ENCODE measurements at regions not wholly inside any gene's neighbourhood (a gene's known extent, or its start where the extent isn't known, plus 50 kb on each side); places are given as distances from the start of the nearest gene placed in this dataset.
"Not testable (repeated sequence)": the region's sequence is repeated elsewhere in the genome, so short reads cannot be mapped to it uniquely, and the experiment has no call there.

DNA sequence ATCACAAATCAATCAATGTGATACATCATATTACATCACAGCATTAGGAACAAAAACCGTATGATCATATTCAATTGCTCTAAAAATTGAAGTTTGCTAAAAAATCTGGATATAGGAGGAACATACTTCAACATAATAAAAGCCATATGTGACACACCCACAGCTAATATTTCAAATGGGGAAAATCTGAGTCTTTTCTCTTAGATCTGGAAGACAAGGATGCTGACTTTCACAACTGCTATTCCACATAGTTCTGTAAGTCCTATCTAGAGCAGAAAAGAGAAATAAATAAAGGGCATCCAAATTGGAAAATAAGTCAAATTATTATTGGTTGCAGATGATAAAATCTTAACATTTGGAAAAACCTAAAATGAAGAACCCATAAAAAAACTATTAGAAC lies 256.8 kb upstream of the SGO1 start:
- 63 to 89% (median 81%) methylated on average over 1 of the region's 1 CpG for WGBS, 3 donors
- DNase-seq, result no peak
- Histone ChIP-seq H3K36me3 (no peaks in the 10 kb centered on the region), H3K4me1 (ENCODE audit: insufficient read depth) (no peaks in the 10 kb centered on the region), H3K9me3 (no peaks in the 10 kb centered on the region), H3K27me3 (no peaks in the 10 kb centered on the region), H3K4me3 (no peak overlapping the region), H3K27ac (no peak overlapping the region)
- intact Hi-C loops (cut with DNase I), result no loop called here
- TF ChIP-seq, protein P1, sequence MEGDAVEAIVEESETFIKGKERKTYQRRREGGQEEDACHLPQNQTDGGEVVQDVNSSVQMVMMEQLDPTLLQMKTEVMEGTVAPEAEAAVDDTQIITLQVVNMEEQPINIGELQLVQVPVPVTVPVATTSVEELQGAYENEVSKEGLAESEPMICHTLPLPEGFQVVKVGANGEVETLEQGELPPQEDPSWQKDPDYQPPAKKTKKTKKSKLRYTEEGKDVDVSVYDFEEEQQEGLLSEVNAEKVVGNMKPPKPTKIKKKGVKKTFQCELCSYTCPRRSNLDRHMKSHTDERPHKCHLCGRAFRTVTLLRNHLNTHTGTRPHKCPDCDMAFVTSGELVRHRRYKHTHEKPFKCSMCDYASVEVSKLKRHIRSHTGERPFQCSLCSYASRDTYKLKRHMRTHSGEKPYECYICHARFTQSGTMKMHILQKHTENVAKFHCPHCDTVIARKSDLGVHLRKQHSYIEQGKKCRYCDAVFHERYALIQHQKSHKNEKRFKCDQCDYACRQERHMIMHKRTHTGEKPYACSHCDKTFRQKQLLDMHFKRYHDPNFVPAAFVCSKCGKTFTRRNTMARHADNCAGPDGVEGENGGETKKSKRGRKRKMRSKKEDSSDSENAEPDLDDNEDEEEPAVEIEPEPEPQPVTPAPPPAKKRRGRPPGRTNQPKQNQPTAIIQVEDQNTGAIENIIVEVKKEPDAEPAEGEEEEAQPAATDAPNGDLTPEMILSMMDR (IDR thresholded peaks at IDR 0.05), result no peak
- TF ChIP-seq EP300 (IDR thresholded peaks at IDR 0.05) (no peak), POLR2A (IDR thresholded peaks at IDR 0.05) (no peak)

DNA sequence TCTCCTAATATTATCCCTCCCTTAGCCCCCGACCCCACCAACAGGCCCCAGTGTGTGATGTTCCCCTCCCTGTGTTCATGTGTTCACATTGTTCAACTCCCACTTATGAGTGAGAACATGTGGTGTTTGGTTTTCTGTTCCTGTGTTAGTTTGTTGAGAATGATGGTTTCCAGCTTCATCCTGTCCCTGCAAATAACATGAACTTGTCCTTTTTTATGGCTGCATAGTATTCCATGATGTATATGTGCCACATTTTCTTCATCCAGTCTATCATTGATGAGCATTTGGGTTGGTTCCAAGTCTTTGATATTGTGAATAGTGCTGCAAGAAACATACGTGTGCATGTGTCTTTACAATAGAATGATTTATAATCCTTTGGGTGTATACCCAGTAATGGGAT lies 241.3 kb upstream of the SGO1 start:
- H3K4me3 ChIP-seq; DNase-seq; H3K9me3 ChIP-seq; H3K27me3 ChIP-seq; H3K36me3 ChIP-seq; intact Hi-C loops (cut with DNase I); H3K4me1 ChIP-seq (ENCODE audit: insufficient read depth); H3K27ac ChIP-seq: not testable (repeated sequence)
- WGBS, 3 donors, result 67 to 73% (median 72%) methylated on average over 2 of the region's 2 CpGs

DNA sequence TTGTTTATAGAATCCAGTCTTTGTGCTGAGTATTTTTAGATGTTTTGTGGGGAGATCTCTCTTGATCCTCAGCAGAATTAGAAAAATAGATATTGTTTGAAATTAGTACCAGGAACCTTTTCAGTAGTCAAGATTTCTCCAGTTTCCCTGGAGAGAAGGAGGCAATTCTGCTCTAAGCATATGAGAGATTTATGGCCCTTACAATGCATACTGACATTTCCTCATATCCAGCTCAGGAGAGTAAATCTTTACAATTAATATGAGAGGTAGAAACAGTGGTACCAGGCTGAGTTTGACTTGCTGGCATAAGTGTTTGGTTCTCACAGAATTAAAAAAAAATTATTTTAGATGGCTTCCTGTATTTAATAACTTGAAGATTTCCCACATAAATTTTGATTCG lies 239.1 kb upstream of the SGO1 start:
- Histone ChIP-seq H3K27ac (no peak overlapping the region), H3K9me3 (no peaks in the 10 kb centered on the region), H3K4me3 (no peak overlapping the region), H3K36me3 (no peaks in the 10 kb centered on the region), H3K27me3 (no peaks in the 10 kb centered on the region), H3K4me1 (ENCODE audit: insufficient read depth) (no peaks in the 10 kb centered on the region)
- no peak for DNase-seq
- intact Hi-C loops (cut with DNase I), result no loop called here
- TF ChIP-seq, protein P1 (IDR thresholded peaks at IDR 0.05), result no peak
- TF ChIP-seq POLR2A (IDR thresholded peaks at IDR 0.05) (no peak), EP300 (IDR thresholded peaks at IDR 0.05) (no peak)
- WGBS, 3 donors, result 89 to 95% (median 91%) methylated on average over 1 of the region's 1 CpG

DNA sequence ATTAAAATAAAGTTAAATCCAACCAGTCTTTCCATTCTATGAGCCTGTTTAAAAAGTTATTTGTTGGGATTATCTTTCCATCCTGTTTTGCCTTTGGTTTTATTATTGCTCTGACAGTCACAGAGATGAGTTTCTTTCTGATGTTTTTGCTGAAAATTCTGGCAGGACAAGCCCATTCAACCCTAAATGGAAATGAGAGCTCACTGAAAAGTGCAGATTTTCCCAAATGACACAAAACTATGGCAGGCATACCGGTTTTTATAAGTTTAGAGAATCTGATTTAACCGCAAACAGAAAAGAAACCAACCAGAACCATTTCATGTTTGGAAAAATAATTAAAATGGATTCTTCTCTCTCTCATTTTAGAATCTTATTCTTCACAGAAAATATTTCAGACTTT lies 238.1 kb upstream of the SGO1 start:
- no peaks in the 10 kb centered on the region for H3K4me1 ChIP-seq (ENCODE audit: insufficient read depth)
- intact Hi-C loops (cut with DNase I), result no loop called here
- no peak overlapping the region for H3K27ac ChIP-seq
- TF ChIP-seq, protein P1 (IDR thresholded peaks at IDR 0.05), result no peak
- TF ChIP-seq POLR2A (IDR thresholded peaks at IDR 0.05) (no peak), EP300 (IDR thresholded peaks at IDR 0.05) (no peak)
- no peak for DNase-seq
- no peaks in the 10 kb centered on the region for H3K9me3 ChIP-seq
- H3K36me3 ChIP-seq, result no peaks in the 10 kb centered on the region
- no peaks in the 10 kb centered on the region for H3K27me3 ChIP-seq
- no peak overlapping the region for H3K4me3 ChIP-seq
- 77 to 83% (median 78%) methylated on average over 2 of the region's 2 CpGs for WGBS, 3 donors

DNA sequence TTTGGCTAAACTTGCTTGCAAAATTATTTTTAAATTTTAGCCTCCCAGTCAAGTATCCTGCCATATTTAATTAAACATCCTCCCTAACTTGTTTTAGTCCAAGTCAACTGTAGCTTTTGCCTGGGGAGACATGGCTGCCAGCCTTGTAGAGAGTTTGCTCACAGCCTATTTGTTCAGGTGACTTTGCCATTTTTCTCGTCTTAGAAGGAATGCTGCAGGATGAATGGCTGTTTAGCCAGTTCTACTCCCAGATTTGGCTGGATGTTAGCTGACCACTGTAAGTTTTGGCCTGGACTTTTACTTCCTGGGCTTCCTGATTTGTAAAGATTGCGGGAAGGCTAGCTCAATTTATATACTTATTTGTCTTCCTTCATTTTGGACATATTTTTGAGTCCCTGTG lies 236.4 kb upstream of the SGO1 start:
- TF ChIP-seq, protein P1 (IDR thresholded peaks at IDR 0.05), result no peak
- no peak for TF ChIP-seq POLR2A (IDR thresholded peaks at IDR 0.05)
- TF ChIP-seq EP300 (IDR thresholded peaks at IDR 0.05), result no peak
- Histone ChIP-seq H3K36me3 (no peaks in the 10 kb centered on the region), H3K4me3 (no peak overlapping the region), H3K4me1 (ENCODE audit: insufficient read depth) (no peaks in the 10 kb centered on the region), H3K27me3 (no peaks in the 10 kb centered on the region), H3K9me3 (no peaks in the 10 kb centered on the region), H3K27ac (no peak overlapping the region)
- DNase-seq, result no peak
- intact Hi-C loops (cut with DNase I), result no loop called here
- 64 to 96% (median 91%) methylated on average over 2 of the region's 2 CpGs for WGBS, 3 donors
